Mesendoderm (in vitro differentiated cells): ENCODE measurements at regions not wholly inside any gene's neighbourhood (a gene's known extent, or its start where the extent isn't known, plus 50 kb on each side); places are given as distances from the start of the nearest gene placed in this dataset.
A peak's percentile ranks its signal among the peaks of the same experiment; 100 is the strongest.

Experiments used
- DNase-seq: peaks from one replicate; pipeline ENCODE4 v3.0.0; 2013
- H2AK5ac ChIP-seq: 2 replicates; pipeline ENCODE4 v1.6.1; 2013; ENCODE audit warnings: low read length, inconsistent platforms
- H2BK120ac ChIP-seq: 2 replicates; pipeline ENCODE4 v1.6.1; 2013; ENCODE audit warnings: low read depth, mild to moderate bottlenecking, low read length, moderate library complexity, mixed read lengths
- H2BK15ac ChIP-seq: replicated peaks from 2 replicates; pipeline ENCODE4 v1.6.1; 2013; ENCODE audit warnings: low read depth, mild to moderate bottlenecking, moderate library complexity
- H2BK5ac ChIP-seq: 2 replicates; pipeline ENCODE4 v1.6.1; 2013; ENCODE audit warnings: low read length, inconsistent platforms
- H3K18ac ChIP-seq: 2 replicates; pipeline ENCODE4 v1.6.1; 2013; ENCODE audit warnings: mild to moderate bottlenecking, low read length, mixed read lengths
- H3K23ac ChIP-seq: one replicate; pipeline ENCODE4 v1.6.1; 2013; ENCODE audit warnings: low read length
- H3K27ac ChIP-seq: 2 replicates; pipeline ENCODE4 v1.5.1; 2013; ENCODE audit warnings: low read depth, mild to moderate bottlenecking, inconsistent platforms, low read length, moderate library complexity
- H3K27me3 ChIP-seq: 2 replicates; pipeline ENCODE4 v1.6.1; 2013; ENCODE audit warnings: low read length, control low read depth, mild to moderate bottlenecking, inconsistent platforms; ENCODE audit not compliant: insufficient read depth, poor library complexity
- H3K36me3 ChIP-seq: 2 replicates; pipeline ENCODE4 v1.6.1; 2013; ENCODE audit warnings: low read length, inconsistent platforms; ENCODE audit not compliant: control insufficient read depth, insufficient read depth
- H3K4ac ChIP-seq: one replicate; pipeline ENCODE4 v1.6.1; 2013; ENCODE audit warnings: low read depth, mild to moderate bottlenecking, low read length, moderate library complexity
- H3K4me1 ChIP-seq: 2 replicates; pipeline ENCODE4 v1.6.1; 2013; ENCODE audit warnings: low read depth, low read length, inconsistent platforms; ENCODE audit not compliant: control insufficient read depth
- H3K4me2 ChIP-seq: 2 replicates; pipeline ENCODE4 v1.6.1; 2013; ENCODE audit warnings: low read length
- H3K4me3 ChIP-seq: 2 replicates; pipeline ENCODE4 v1.5.1; 2013; ENCODE audit warnings: mild to moderate bottlenecking, low read length
- H3K56ac ChIP-seq: one replicate; pipeline ENCODE4 v1.6.1; 2013; ENCODE audit warnings: low read length
- H3K79me1 ChIP-seq: 2 replicates; pipeline ENCODE4 v1.6.1; 2013; ENCODE audit warnings: low read length, inconsistent platforms
- H3K79me2 ChIP-seq: 2 replicates; pipeline ENCODE4 v1.6.1; 2013; ENCODE audit warnings: mild to moderate bottlenecking, low read length; ENCODE audit not compliant: control insufficient read depth, insufficient read depth
- H3K9ac ChIP-seq: 2 replicates; pipeline ENCODE4 v1.6.1; 2013; ENCODE audit warnings: low read length, inconsistent platforms
- H4K5ac ChIP-seq: one replicate; pipeline ENCODE4 v1.6.1; 2013; ENCODE audit warnings: low read length
- H4K8ac ChIP-seq: one replicate; pipeline ENCODE4 v1.6.1; 2013; ENCODE audit warnings: low read depth, mild to moderate bottlenecking, control low read depth, low read length, moderate library complexity
- WGBS: extraction: QIAGEN DNeasy Blood & Tissue Kit; methylation state at CpG from one replicate; pipeline ENCODE4 v1.1.7; 2013; ENCODE audit warnings: low lambda C conversion rate, missing lambda C conversion rate; ENCODE audit not compliant: insufficient coverage; ENCODE audit errors: extremely low coverage; 5-methylcytosine and 5-hydroxymethylcytosine counted together

GRCh38 chr1:105934806-105935205 lies 1121.7 kb upstream of the PRMT6 start:
- Histone ChIP-seq H3K36me3 (no peaks in the 10 kb centered on the region), H3K27ac (no peak overlapping the region), H2BK120ac (no peak overlapping the region), H3K23ac (no peak overlapping the region), H3K56ac (no peak overlapping the region), H3K4me2 (no peak overlapping the region), H3K4me3 (no peak overlapping the region), H3K4me1 (no peaks in the 10 kb centered on the region), H3K79me1 (no peaks in the 10 kb centered on the region), H2AK5ac (no peak overlapping the region), H3K4ac (no peak overlapping the region), H4K5ac (no peak overlapping the region), H3K27me3 (no peaks in the 10 kb centered on the region), H3K79me2 (no peaks in the 10 kb centered on the region), H4K8ac (no peak overlapping the region), H3K18ac (no peak overlapping the region), H2BK15ac (no peak overlapping the region), H2BK5ac (no peak overlapping the region), H3K9ac (no peak overlapping the region)
- no peak for DNase-seq
- no CpG with 5 or more reads among the region's 1 CpG for WGBS

- Histone ChIP-seq H2AK5ac (no peak overlapping the region), H3K18ac (no peak overlapping the region), H2BK15ac (no peak overlapping the region), H3K4me1 (no peaks in the 10 kb centered on the region), H3K27me3 (no peaks in the 10 kb centered on the region), H3K23ac (no peak overlapping the region), H3K36me3 (no peaks in the 10 kb centered on the region), H3K4ac (no peak overlapping the region), H3K4me3 (no peak overlapping the region), H3K9ac (no peak overlapping the region), H2BK5ac (no peak overlapping the region), H3K4me2 (no peak overlapping the region), H3K27ac (no peak overlapping the region), H3K79me1 (no peaks in the 10 kb centered on the region), H4K5ac (no peak overlapping the region), H2BK120ac (no peak overlapping the region), H4K8ac (no peak overlapping the region), H3K79me2 (no peaks in the 10 kb centered on the region), H3K56ac (no peak overlapping the region)
- no peak for DNase-seq
- no CpG with 5 or more reads among the region's 4 CpGs for WGBS
Observed at GRCh38 chr1:105964879-105965278, 1091.6 kb upstream of the PRMT6 start.

DNA sequence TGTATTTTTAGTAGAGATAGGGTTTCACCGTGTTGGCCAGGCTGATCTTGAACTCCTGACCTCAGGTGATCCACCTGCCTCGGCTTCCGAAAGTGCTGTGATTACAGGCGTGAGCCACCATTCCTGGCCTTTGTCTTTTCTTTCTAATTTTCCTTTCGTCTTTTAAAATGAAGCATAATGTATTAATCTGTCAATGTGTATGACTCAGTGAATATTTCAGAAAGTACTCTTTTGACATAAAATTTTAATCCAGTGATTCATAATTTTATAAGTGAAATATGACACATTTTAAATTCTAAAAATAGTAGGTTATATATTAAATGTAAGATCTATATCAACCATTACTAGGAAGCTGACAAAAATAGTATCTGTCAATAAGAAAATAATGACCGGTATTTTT lies 1059.0 kb upstream of the PRMT6 start:
- DNase-seq, result no peak
- H3K27ac ChIP-seq, result no peak overlapping the region
- no peak overlapping the region for H3K4ac ChIP-seq
- no peaks in the 10 kb centered on the region for H3K79me2 ChIP-seq
- H3K27me3 ChIP-seq, result no peaks in the 10 kb centered on the region
- no CpG with 5 or more reads among the region's 6 CpGs for WGBS
- no peak overlapping the region for H2BK120ac ChIP-seq
- no peak overlapping the region for H2BK15ac ChIP-seq
- no peak overlapping the region for H3K4me2 ChIP-seq
- no peaks in the 10 kb centered on the region for H3K36me3 ChIP-seq
- no peak overlapping the region for H4K8ac ChIP-seq
- H3K4me3 ChIP-seq, result no peak overlapping the region
- no peak overlapping the region for H2BK5ac ChIP-seq
- H4K5ac ChIP-seq, result no peak overlapping the region
- H3K79me1 ChIP-seq, result no peaks in the 10 kb centered on the region
- no peak overlapping the region for H3K56ac ChIP-seq
- H2AK5ac ChIP-seq, result no peak overlapping the region
- H3K23ac ChIP-seq, result no peak overlapping the region
- H3K4me1 ChIP-seq, result no peaks in the 10 kb centered on the region
- no peak overlapping the region for H3K18ac ChIP-seq
- no peak overlapping the region for H3K9ac ChIP-seq

GRCh38 chr1:106022312-106022902 lies 1034.1 kb upstream of the PRMT6 start:
- H4K8ac ChIP-seq, result no peak overlapping the region
- H3K27me3 ChIP-seq, result no peaks in the 10 kb centered on the region
- H3K36me3 ChIP-seq, result no peaks in the 10 kb centered on the region
- peak; percentile 3 for DNase-seq
- no peaks in the 10 kb centered on the region for H3K4me1 ChIP-seq
- no peak overlapping the region for H3K23ac ChIP-seq
- H3K27ac ChIP-seq, result no peak overlapping the region
- no peak overlapping the region for H3K9ac ChIP-seq
- no peak overlapping the region for H2BK5ac ChIP-seq
- no peak overlapping the region for H3K18ac ChIP-seq
- no peak overlapping the region for H3K4me3 ChIP-seq
- no peak overlapping the region for H2AK5ac ChIP-seq
- H2BK15ac ChIP-seq, result no peak overlapping the region
- WGBS, result no CpG with 5 or more reads among the region's 2 CpGs
- H3K79me2 ChIP-seq, result no peaks in the 10 kb centered on the region
- H2BK120ac ChIP-seq, result no peak overlapping the region
- no peak overlapping the region for H4K5ac ChIP-seq
- no peaks in the 10 kb centered on the region for H3K79me1 ChIP-seq
- H3K4ac ChIP-seq, result no peak overlapping the region
- no peak overlapping the region for H3K56ac ChIP-seq
- H3K4me2 ChIP-seq, result no peak overlapping the region

- WGBS, result no CpG with 5 or more reads among the region's 2 CpGs
- H3K79me1 ChIP-seq, result no peaks in the 10 kb centered on the region
Observed at GRCh38 chr1:106027871-106028270, 1028.6 kb upstream of the PRMT6 start.

GRCh38 chr1:106037526-106037925 lies 1018.9 kb upstream of the PRMT6 start:
- no peak overlapping the region for H2BK15ac ChIP-seq
- H4K5ac ChIP-seq, result no peak overlapping the region
- no peak overlapping the region for H3K27ac ChIP-seq
- H3K4me3 ChIP-seq, result no peak overlapping the region
- no peaks in the 10 kb centered on the region for H3K27me3 ChIP-seq
- H3K36me3 ChIP-seq, result no peaks in the 10 kb centered on the region
- H3K4me1 ChIP-seq, result no peaks in the 10 kb centered on the region
- DNase-seq, result no peak
- no peak overlapping the region for H3K18ac ChIP-seq
- no peak overlapping the region for H2BK120ac ChIP-seq
- H3K4ac ChIP-seq, result no peak overlapping the region
- H3K9ac ChIP-seq, result no peak overlapping the region
- no peak overlapping the region for H4K8ac ChIP-seq
- H3K4me2 ChIP-seq, result no peak overlapping the region
- no peaks in the 10 kb centered on the region for H3K79me2 ChIP-seq
- no peak overlapping the region for H2BK5ac ChIP-seq
- H3K56ac ChIP-seq, result no peak overlapping the region
- no peak overlapping the region for H2AK5ac ChIP-seq
- H3K23ac ChIP-seq, result no peak overlapping the region
- H3K79me1 ChIP-seq, result no peaks in the 10 kb centered on the region

More at GRCh38 chr1:106027871-106028270, 1028.6 kb upstream of the PRMT6 start:
- Histone ChIP-seq H2BK15ac (no peak overlapping the region), H2AK5ac (no peak overlapping the region), H3K79me2 (no peaks in the 10 kb centered on the region), H4K8ac (no peak overlapping the region), H3K4me3 (no peak overlapping the region), H4K5ac (no peak overlapping the region), H3K4me2 (no peak overlapping the region), H3K23ac (no peak overlapping the region), H3K18ac (no peak overlapping the region), H3K56ac (no peak overlapping the region), H3K4me1 (no peaks in the 10 kb centered on the region), H3K9ac (no peak overlapping the region), H3K36me3 (no peaks in the 10 kb centered on the region), H3K4ac (no peak overlapping the region), H3K27me3 (no peaks in the 10 kb centered on the region), H2BK120ac (no peak overlapping the region), H3K27ac (no peak overlapping the region), H2BK5ac (no peak overlapping the region)
- DNase-seq, result no peak
